ENCODE measurements at regions not wholly inside any gene's neighbourhood (a gene's known extent, or its start where the extent isn't known, plus 50 kb on each side); places are given as distances from the start of the nearest gene placed in this dataset.
"Not testable (repeated sequence)": the region's sequence is repeated elsewhere in the genome, so short reads cannot be mapped to it uniquely, and the experiment has no call there.

DNA sequence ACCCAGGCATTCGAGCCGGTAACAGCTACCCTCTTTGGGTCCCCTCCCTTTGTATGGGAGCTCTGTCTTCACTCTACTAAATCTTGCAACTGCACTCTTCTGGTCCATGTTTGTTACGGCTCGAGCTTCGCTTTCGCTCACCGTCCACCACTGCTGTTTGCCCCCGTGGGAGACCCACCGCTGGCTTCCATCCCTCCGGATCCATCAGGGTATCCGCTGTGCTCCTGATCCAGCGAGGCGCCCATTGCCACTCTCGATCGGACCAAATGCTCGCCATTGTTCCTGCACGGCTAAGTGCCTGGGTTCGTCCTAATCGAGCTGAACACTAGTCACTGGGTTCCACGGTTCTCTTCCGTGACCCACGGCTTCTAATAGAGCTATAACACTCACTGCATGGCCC, 416.3 kb downstream of the TMEM121 start:
- WGBS, 2 experiments (ENCODE audit: insufficient coverage in 2 of 2), result 80 to 83% methylated on average over 22 of the region's 22 CpGs
- H3K36me3 ChIP-seq (ENCODE audit: control insufficient read depth, insufficient read depth, low read length); H3K27ac ChIP-seq (ENCODE audit: low read depth, low read length, severe bottlenecking); H3K4me1 ChIP-seq (ENCODE audit: control insufficient read depth, insufficient read depth, low read length, poor library complexity, severe bottlenecking); H3K4me3 ChIP-seq (ENCODE audit: extremely low read depth, insufficient read depth, low read length, poor library complexity, severe bottlenecking): not testable (repeated sequence)
- peaks cover 59% of the 10 kb centered on the region for H3K9me3 ChIP-seq (ENCODE audit: control insufficient read depth, low read length)

DNA sequence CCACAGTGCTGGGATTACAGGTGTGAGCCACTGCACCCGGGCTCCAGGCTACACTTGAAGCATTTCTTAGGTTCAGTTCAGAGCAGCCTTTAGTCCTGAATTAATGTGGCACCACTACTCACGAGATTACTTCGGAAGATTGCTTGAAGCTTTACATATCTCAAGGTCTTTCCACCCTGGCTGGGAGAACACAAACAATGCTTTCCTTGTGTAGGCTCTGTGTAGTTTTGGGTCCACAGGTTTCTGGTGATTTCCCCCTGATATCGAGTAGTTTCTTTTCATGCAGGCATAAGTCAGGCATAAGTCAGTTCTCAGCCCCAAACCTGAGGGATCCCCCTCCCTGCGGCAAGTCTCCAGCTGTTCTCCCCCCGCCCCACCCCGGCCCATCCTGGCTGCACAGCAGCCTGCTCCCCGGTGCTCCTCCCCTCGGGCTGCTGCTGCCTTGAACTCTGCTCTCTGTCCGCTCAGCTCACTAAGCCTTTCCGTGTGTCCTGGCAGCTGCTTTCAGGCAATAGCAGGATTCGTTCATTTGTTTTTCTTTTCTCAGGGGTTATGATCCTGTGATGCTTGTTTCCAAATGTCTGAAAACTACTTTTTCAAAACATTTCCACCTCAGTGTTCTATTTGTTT, 417.7 kb downstream of the TMEM121 start:
- H3K27ac ChIP-seq (ENCODE audit: low read depth, low read length, severe bottlenecking), result no peak overlapping the region
- WGBS, 2 experiments (ENCODE audit: insufficient coverage in 2 of 2), result 72 to 80% methylated on average over 10 to 12 of the region's 12 CpGs
- H3K4me1 ChIP-seq (ENCODE audit: control insufficient read depth, insufficient read depth, low read length, poor library complexity, severe bottlenecking), result no peaks in the 10 kb centered on the region
- peaks cover 51% of the 10 kb centered on the region for H3K9me3 ChIP-seq (ENCODE audit: control insufficient read depth, low read length)
- H3K4me3 ChIP-seq (ENCODE audit: extremely low read depth, insufficient read depth, low read length, poor library complexity, severe bottlenecking), result no peak overlapping the region
- no peaks in the 10 kb centered on the region for H3K36me3 ChIP-seq (ENCODE audit: control insufficient read depth, insufficient read depth, low read length)

DNA sequence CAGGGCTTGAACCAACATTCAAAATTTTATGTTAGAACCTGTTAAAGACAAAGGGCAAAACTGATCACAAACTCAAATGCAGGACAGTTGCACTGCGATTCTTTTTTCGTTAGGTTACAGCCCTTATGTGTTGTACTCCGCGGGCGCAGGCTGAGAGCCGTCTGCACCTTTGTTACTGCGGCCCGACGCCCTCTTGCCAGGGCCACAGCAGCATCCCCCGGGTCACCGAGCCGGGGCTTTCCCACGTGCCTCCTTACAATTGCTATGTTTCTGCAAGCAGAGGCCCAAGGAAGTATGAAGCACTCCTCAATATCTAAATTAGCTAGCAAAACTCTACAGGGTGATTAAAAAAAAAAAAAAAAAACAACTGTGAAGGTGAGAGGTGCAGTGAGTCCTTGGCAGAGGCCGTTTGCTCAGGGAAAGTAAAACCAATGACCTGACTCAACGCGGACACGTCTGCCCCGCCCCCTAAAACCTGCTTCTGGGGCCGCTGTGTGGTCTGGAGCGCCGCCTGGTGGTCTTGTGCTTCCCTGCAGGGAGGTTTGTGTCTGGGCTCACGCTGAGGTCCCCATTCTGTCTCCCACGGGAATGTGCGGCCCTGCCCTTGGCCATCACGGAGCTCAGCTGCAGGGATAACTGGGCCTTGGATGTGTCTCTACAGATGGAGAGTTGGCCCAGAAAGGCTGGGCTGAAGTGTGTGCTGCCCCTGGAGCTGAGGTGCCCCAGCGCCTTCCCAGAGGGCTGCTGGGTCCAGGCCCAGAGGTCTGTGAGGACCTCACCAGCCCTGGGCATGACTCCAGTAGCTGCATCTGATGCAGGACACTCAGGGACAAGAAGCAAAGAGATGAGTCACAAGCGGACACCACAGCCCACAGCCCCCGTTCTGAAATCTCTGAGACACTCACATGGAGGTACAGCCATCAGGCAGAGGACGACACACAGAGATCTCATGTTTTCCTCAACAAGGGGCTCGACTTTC, 418.5 kb downstream of the TMEM121 start:
- Histone ChIP-seq H3K36me3 (ENCODE audit: control insufficient read depth, insufficient read depth, low read length) (no peaks in the 10 kb centered on the region), H3K4me1 (ENCODE audit: control insufficient read depth, insufficient read depth, low read length, poor library complexity, severe bottlenecking) (no peaks in the 10 kb centered on the region), H3K27ac (ENCODE audit: low read depth, low read length, severe bottlenecking) (no peak overlapping the region), H3K4me3 (ENCODE audit: extremely low read depth, insufficient read depth, low read length, poor library complexity, severe bottlenecking) (no peak overlapping the region), H3K9me3 (ENCODE audit: control insufficient read depth, low read length) (peaks cover 46% of the 10 kb centered on the region)
- whole genome bisulfite sequencing, 2 experiments (ENCODE audit: insufficient coverage in 2 of 2), result 68 to 69% methylated on average over 26 to 28 of the region's 30 CpGs

DNA sequence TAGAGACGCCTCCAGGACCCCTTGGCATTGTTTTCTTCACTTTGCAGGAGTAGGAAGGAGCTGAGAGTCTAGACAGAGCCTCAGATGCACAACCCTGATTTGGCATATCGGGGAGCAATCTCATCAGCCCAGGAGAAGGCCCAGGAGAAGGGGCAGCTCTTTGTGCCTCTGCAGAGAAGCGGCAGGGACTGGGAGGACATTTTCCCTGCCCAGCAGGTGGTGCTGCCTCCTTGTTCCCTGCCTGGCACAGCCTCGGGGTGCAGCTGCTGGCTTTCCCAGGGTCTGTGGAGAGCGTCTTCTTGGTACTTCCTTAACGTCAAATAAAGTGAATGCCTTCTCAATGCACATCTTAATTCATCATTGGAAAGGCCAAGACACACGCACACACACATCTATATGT, 419.5 kb downstream of the TMEM121 start:
- no peaks in the 10 kb centered on the region for H3K36me3 ChIP-seq (ENCODE audit: control insufficient read depth, insufficient read depth, low read length)
- no peaks in the 10 kb centered on the region for H3K4me1 ChIP-seq (ENCODE audit: control insufficient read depth, insufficient read depth, low read length, poor library complexity, severe bottlenecking)
- H3K9me3 ChIP-seq (ENCODE audit: control insufficient read depth, low read length), result peaks cover 37% of the 10 kb centered on the region
- H3K27ac ChIP-seq (ENCODE audit: low read depth, low read length, severe bottlenecking), result no peak overlapping the region
- WGBS, 2 experiments (ENCODE audit: insufficient coverage in 2 of 2), result 68 to 77% methylated on average over 3 to 5 of the region's 7 CpGs
- H3K4me3 ChIP-seq (ENCODE audit: extremely low read depth, insufficient read depth, low read length, poor library complexity, severe bottlenecking), result no peak overlapping the region

DNA sequence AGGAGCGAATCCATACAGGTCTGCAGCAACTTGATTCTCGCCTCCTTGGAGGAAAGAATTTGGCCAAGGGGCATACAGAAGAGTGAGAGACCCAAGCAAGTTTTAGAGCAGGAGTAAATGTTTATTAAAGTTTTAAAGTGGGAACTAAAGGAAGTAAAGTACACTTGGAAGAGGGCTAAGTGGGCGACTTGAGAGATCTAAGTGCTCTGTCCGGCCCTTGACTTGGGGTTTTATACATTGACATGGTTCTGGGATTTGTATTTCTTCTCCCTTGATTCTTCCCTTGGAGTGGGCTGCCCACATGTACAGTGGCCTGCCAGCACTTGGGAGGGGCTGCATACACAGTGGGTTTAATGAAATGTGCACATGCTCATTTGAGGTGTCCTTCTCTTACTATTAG, 421.2 kb downstream of the TMEM121 start:
- peaks cover 36% of the 10 kb centered on the region for H3K9me3 ChIP-seq (ENCODE audit: control insufficient read depth, low read length)
- H3K4me3 ChIP-seq (ENCODE audit: extremely low read depth, insufficient read depth, low read length, poor library complexity, severe bottlenecking), result no peak overlapping the region
- no peaks in the 10 kb centered on the region for H3K36me3 ChIP-seq (ENCODE audit: control insufficient read depth, insufficient read depth, low read length)
- H3K4me1 ChIP-seq (ENCODE audit: control insufficient read depth, insufficient read depth, low read length, poor library complexity, severe bottlenecking), result no peaks in the 10 kb centered on the region
- H3K27ac ChIP-seq (ENCODE audit: low read depth, low read length, severe bottlenecking), result no peak overlapping the region
- 38 to 63% methylated on average over 2 of the region's 4 CpGs for WGBS, 2 experiments (ENCODE audit: insufficient coverage in 2 of 2)

DNA sequence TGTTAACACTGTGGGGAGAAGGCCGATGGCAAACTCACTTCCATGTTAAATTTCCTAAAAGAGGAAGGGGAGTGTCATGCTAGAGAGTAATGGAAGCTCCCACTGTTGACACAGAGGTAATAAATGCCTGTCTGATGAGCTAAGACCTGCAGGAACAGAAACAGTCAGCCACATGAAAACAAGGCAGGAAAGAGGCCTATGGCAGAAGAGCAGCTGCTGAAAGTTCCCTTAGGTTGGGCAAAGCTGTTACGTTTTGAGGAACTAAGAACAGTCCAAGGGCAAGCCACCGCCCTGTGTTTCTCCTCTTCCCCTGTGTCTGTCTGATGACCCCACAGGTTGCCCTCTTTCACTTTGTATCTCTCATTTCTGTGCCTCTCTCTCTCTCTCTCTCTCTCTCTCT, 422.6 kb downstream of the TMEM121 start:
- 47% methylated on average over 2 of the region's 3 CpGs; no CpG with 5 or more reads in 1 of the 2 experiments for WGBS, 2 experiments (ENCODE audit: insufficient coverage in 2 of 2)
- not testable (repeated sequence) for H3K36me3 ChIP-seq (ENCODE audit: control insufficient read depth, insufficient read depth, low read length); H3K27ac ChIP-seq (ENCODE audit: low read depth, low read length, severe bottlenecking); H3K4me3 ChIP-seq (ENCODE audit: extremely low read depth, insufficient read depth, low read length, poor library complexity, severe bottlenecking); H3K4me1 ChIP-seq (ENCODE audit: control insufficient read depth, insufficient read depth, low read length, poor library complexity, severe bottlenecking)
- peaks cover 42% of the 10 kb centered on the region for H3K9me3 ChIP-seq (ENCODE audit: control insufficient read depth, low read length)

DNA sequence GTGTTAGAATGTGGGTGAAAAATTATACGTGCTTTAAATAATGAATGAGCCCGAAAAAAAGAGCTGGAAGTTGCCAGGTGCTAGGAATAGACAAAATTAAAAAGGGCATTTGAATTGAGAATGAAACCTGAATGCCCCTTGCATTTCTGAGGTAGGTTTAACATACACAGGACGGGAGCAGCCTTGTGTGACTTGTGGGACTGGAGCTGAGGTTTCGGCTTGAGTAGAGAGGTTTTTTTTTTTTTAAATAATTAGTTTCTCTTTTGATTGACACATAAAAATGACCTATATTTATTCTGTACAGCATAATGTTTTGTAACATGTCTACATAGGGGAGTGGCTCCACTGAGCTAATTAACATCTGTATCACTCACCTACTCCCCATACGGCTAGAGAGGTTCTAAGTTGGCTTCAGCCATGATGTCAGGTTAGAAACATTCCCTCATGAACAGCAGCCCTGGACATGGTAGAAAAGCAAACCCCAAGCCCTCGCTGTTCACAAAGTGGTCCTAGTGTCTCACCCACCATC, 424.0 kb downstream of the TMEM121 start:
- not testable (repeated sequence) for H3K27ac ChIP-seq (ENCODE audit: low read depth, low read length, severe bottlenecking); H3K4me3 ChIP-seq (ENCODE audit: extremely low read depth, insufficient read depth, low read length, poor library complexity, severe bottlenecking); H3K36me3 ChIP-seq (ENCODE audit: control insufficient read depth, insufficient read depth, low read length); H3K4me1 ChIP-seq (ENCODE audit: control insufficient read depth, insufficient read depth, low read length, poor library complexity, severe bottlenecking)
- WGBS, 2 experiments (ENCODE audit: insufficient coverage in 2 of 2), result 28 to 65% methylated on average over 3 of the region's 6 CpGs
- peaks cover 34% of the 10 kb centered on the region for H3K9me3 ChIP-seq (ENCODE audit: control insufficient read depth, low read length)

DNA sequence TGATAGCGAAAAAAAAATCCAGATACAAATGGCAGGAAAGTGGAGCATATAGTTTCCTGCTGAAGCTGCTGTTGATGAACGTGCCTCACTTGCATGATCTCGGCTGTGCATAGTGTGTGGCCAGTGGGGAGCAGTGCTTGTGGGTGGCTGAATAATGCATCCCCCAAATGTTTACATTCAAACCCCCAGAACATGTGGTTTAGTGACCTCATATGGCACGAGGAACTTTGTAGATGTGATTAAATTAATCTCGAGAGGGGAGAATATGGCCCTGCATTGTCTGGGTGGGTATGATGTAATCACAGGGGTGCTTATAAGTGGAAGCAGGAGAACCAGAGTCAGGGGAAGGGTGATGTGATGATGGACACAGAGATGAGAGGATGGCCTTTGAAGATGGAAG, 425.0 kb downstream of the TMEM121 start:
- no peak overlapping the region for H3K4me3 ChIP-seq (ENCODE audit: extremely low read depth, insufficient read depth, low read length, poor library complexity, severe bottlenecking)
- H3K36me3 ChIP-seq (ENCODE audit: control insufficient read depth, insufficient read depth, low read length), result no peaks in the 10 kb centered on the region
- 52 to 63% methylated on average over 2 of the region's 5 CpGs for WGBS, 2 experiments (ENCODE audit: insufficient coverage in 2 of 2)

DNA sequence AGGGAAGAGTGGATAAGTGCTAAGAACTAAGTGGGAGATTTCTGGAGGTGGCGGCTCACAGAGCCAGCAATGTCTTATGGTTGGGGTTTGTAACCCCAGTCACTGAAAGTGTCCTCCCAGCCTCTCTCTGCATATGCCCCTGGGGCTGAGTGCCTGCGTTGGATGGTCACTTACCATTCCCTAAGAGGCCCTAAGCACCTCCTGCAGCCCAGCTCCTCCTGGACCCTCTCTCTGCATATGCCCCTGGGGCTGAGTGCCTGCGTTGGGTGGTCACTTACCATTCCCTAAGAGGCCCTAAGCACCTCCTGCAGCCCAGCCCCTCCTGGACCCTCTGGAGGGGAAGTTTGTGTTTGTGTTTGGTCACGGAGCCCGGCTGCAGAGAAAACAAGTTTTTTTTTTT, 425.8 kb downstream of the TMEM121 start:
- Histone ChIP-seq H3K36me3 (ENCODE audit: control insufficient read depth, insufficient read depth, low read length) (no peaks in the 10 kb centered on the region), H3K9me3 (ENCODE audit: control insufficient read depth, low read length) (peaks cover 24% of the 10 kb centered on the region), H3K27ac (ENCODE audit: low read depth, low read length, severe bottlenecking) (no peak overlapping the region), H3K4me3 (ENCODE audit: extremely low read depth, insufficient read depth, low read length, poor library complexity, severe bottlenecking) (no peak overlapping the region), H3K4me1 (ENCODE audit: control insufficient read depth, insufficient read depth, low read length, poor library complexity, severe bottlenecking) (no peaks in the 10 kb centered on the region)
- WGBS, 2 experiments (ENCODE audit: insufficient coverage in 2 of 2), result 54 to 63% methylated on average over 2 to 3 of the region's 5 CpGs

More for the DNA sequence above, 425.0 kb downstream of the TMEM121 start:
- Histone ChIP-seq H3K4me1 (ENCODE audit: control insufficient read depth, insufficient read depth, low read length, poor library complexity, severe bottlenecking) (no peaks in the 10 kb centered on the region), H3K27ac (ENCODE audit: low read depth, low read length, severe bottlenecking) (no peak overlapping the region), H3K9me3 (ENCODE audit: control insufficient read depth, low read length) (peaks cover 29% of the 10 kb centered on the region)

DNA sequence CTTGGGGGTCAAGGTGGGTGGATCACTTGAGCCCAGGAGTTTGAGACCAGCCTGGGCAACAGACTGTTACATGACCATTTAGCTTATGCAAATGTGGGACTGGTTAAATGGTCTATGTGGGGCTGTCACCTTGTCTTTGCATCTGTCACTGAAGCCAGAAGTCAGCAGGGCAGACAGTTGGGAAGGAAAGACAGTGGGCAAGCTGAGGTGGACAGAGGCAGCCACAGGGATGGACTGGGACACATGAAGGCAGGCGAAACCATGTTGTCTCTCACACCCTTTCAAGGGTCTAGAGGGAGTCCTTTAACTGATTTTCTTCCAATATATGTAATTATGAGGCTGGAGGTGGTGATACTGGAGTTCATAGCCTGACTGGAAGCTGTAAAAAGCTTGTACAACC, 426.4 kb downstream of the TMEM121 start:
- Histone ChIP-seq H3K27ac (ENCODE audit: low read depth, low read length, severe bottlenecking) (no peak overlapping the region), H3K36me3 (ENCODE audit: control insufficient read depth, insufficient read depth, low read length) (no peaks in the 10 kb centered on the region), H3K4me3 (ENCODE audit: extremely low read depth, insufficient read depth, low read length, poor library complexity, severe bottlenecking) (no peak overlapping the region), H3K9me3 (ENCODE audit: control insufficient read depth, low read length) (peaks cover 24% of the 10 kb centered on the region), H3K4me1 (ENCODE audit: control insufficient read depth, insufficient read depth, low read length, poor library complexity, severe bottlenecking) (no peaks in the 10 kb centered on the region)
- 71% methylated on average over 1 of the region's 1 CpG; no CpG with 5 or more reads in 1 of the 2 experiments for WGBS, 2 experiments (ENCODE audit: insufficient coverage in 2 of 2)
